PFSK-1 (cell line): ENCODE measurements at regions not wholly inside any gene's neighbourhood (a gene's known extent, or its start where the extent isn't known, plus 50 kb on each side); places are given as distances from the start of the nearest gene placed in this dataset.

Experiments used
- FOXP2 ChIP-seq: optimal IDR thresholded peaks from 2 replicates; pipeline ENCODE3; 2011; ENCODE audit warnings: borderline replicate concordance, control low read depth, inconsistent platforms; ENCODE audit not compliant: insufficient read depth; ENCODE audit errors: extremely low read length, extremely low read depth
- POLR2AphosphoS5 ChIP-seq: IDR thresholded peaks from 2 replicates; pipeline ENCODE4 v1.6.1; 2012; ENCODE audit warnings: low read depth, mild to moderate bottlenecking, control low read depth, low read length, moderate library complexity
- REST ChIP-seq, 2 experiments: IDR thresholded peaks; 2 replicates each; pipeline versions ENCODE4 v1.6.1 to v1.8.0; 2011 to 2012; ENCODE audit warnings: low read depth in 2 of 2, low read length in 2 of 2, control low read depth in 1 of 2, inconsistent platforms in 1 of 2, mild to moderate bottlenecking in 1 of 2, moderate library complexity in 1 of 2; ENCODE audit not compliant: insufficient read depth in 1 of 2
- SIN3A ChIP-seq: IDR thresholded peaks from 2 replicates; pipeline ENCODE4 v1.6.1; 2012; ENCODE audit warnings: mild to moderate bottlenecking, low read length, moderate library complexity, borderline replicate concordance; ENCODE audit not compliant: insufficient read depth
- TAF1 ChIP-seq: IDR thresholded peaks from 2 replicates; pipeline ENCODE4 v1.6.1; 2012; ENCODE audit warnings: low read length, control low read depth, borderline replicate concordance; ENCODE audit not compliant: insufficient read depth

GRCh38 chr12:89262855-89263552 is 89.3 kb downstream of the DUSP6 start:
- TF ChIP-seq REST (IDR thresholded peaks at IDR 0.05; ENCODE audit: insufficient read depth in 1 of 2, low read depth in 2 of 2, low read length in 2 of 2): no peak
- TF ChIP-seq FOXP2: no peak
- no peak for TF ChIP-seq SIN3A
- TF ChIP-seq TAF1: no peak
- no peak for TF ChIP-seq POLR2AphosphoS5

- TF ChIP-seq REST (IDR thresholded peaks at IDR 0.05; ENCODE audit: insufficient read depth in 1 of 2, low read depth in 2 of 2, low read length in 2 of 2) (no peak), FOXP2 (no peak), SIN3A (no peak), POLR2AphosphoS5 (no peak), TAF1 (no peak)
Observed at GRCh38 chr12:89261982-89262381, 90.3 kb downstream of the DUSP6 start.

- TF ChIP-seq REST (IDR thresholded peaks at IDR 0.05; ENCODE audit: insufficient read depth in 1 of 2, low read depth in 2 of 2, low read length in 2 of 2) (no peak), FOXP2 (no peak), POLR2AphosphoS5 (no peak)
Observed at GRCh38 chr12:89260841-89261637, 91.3 kb downstream of the DUSP6 start.

- TF ChIP-seq TAF1 (no peak), REST (IDR thresholded peaks at IDR 0.05; ENCODE audit: insufficient read depth in 1 of 2, low read depth in 2 of 2, low read length in 2 of 2) (no peak), FOXP2 (no peak)
Observed at GRCh38 chr12:89259821-89260220, 92.5 kb downstream of the DUSP6 start.
